Neural crest cell (in vitro differentiated cells): ENCODE measurements at regions not wholly inside any gene's neighbourhood (a gene's known extent, or its start where the extent isn't known, plus 50 kb on each side); places are given as distances from the start of the nearest gene placed in this dataset.

Experiments
- DNase-seq: peaks from one replicate; pipeline ENCODE4 v3.0.0; 2021; ENCODE audit warnings: low read depth, mixed read lengths, low spot score
- H3K27ac Mint-ChIP-seq: one replicate; pipeline ENCODE4 v1.8.0; 2021; ENCODE audit warnings: mild to moderate bottlenecking, mixed read lengths; ENCODE audit not compliant: unreplicated experiment
- H3K27me3 Mint-ChIP-seq: 2 replicates; pipeline ENCODE4 v1.8.0; 2021; ENCODE audit warnings: low read depth, mild to moderate bottlenecking, mixed read lengths
- H3K36me3 Mint-ChIP-seq: 2 replicates; pipeline ENCODE4 v1.8.0; 2021; ENCODE audit warnings: low read depth, mild to moderate bottlenecking, mixed read lengths
- H3K4me1 Mint-ChIP-seq: 2 replicates; pipeline ENCODE4 v1.8.0; 2021; ENCODE audit warnings: mixed read lengths
- H3K4me3 Mint-ChIP-seq: one replicate; pipeline ENCODE4 v1.8.0; 2021; ENCODE audit warnings: mild to moderate bottlenecking, mixed read lengths
- H3K9me3 Mint-ChIP-seq: 2 replicates; pipeline ENCODE4 v1.8.0; 2021; ENCODE audit warnings: mixed read lengths
- TF ChIP-seq, protein P1 (sequence below): fragments of 200-600 bp; sonication (generic); conservative IDR thresholded peaks from 2 replicates; pipeline ENCODE4 v1.5.0; 2021; ENCODE audit warnings: antibody characterized with exemption, mild to moderate bottlenecking

DNA sequence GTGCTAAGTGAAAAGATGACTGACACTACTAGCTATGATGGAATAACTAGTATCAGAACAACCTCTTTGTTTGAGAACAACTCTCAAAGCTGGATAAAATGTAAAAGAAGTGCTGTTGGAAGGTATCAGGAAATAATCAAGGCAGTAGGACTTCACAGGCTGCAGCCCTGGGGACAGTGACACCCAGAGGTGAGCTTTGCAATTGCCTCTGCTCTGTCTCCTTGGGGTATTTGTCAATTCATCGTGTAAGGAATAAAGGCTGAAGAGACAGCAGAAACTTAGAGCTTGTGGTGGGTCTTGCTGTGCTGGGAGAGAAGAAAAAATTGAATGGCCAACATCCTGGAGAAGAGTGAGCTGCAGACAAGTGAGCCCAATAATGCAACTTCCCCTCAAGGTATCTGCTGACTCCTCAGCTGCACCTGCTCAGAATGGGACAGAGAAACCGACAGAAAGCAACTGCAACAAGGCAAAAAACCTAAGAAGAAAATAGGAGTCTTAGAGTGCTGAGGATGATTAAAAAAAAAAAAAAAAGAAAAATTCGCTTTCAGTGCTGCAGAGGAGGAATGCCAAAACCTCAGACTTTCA is 141.1 kb downstream of the RCN1 start:
- H3K4me3 Mint-ChIP-seq, result no peak overlapping the region
- DNase-seq, result peak; percentile 18

DNA sequence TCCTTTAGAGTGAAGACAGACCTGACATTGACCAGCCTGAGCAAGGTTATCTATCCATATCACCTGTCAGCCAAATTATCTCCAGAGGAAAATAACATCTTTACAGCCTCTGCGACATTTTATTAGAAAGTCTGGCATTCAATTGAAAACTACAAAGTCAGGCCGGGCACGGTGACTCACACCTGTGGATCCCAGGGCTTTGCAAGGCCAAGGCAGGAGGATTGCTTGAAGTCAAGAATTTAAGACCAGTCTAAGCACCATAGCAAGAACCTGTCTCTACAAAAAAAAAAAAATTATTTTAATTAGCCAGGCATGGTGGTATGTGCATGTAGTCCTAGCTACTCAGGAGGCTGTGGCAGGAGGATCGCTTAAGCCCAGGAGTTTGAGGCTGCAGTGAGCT is 141.6 kb downstream of the RCN1 start:
- Mint-ChIP-seq H3K27me3 (peaks cover 6% of the 10 kb centered on the region), H3K4me3 (no peak overlapping the region), H3K36me3 (no peaks in the 10 kb centered on the region), H3K9me3 (no peaks in the 10 kb centered on the region), H3K27ac (no peak overlapping the region), H3K4me1 (peaks cover 6% of the 10 kb centered on the region)
- TF ChIP-seq, protein P1, sequence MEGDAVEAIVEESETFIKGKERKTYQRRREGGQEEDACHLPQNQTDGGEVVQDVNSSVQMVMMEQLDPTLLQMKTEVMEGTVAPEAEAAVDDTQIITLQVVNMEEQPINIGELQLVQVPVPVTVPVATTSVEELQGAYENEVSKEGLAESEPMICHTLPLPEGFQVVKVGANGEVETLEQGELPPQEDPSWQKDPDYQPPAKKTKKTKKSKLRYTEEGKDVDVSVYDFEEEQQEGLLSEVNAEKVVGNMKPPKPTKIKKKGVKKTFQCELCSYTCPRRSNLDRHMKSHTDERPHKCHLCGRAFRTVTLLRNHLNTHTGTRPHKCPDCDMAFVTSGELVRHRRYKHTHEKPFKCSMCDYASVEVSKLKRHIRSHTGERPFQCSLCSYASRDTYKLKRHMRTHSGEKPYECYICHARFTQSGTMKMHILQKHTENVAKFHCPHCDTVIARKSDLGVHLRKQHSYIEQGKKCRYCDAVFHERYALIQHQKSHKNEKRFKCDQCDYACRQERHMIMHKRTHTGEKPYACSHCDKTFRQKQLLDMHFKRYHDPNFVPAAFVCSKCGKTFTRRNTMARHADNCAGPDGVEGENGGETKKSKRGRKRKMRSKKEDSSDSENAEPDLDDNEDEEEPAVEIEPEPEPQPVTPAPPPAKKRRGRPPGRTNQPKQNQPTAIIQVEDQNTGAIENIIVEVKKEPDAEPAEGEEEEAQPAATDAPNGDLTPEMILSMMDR, result no peak
- no peak for DNase-seq

More for the DNA sequence above, 141.1 kb downstream of the RCN1 start:
- H3K27me3 Mint-ChIP-seq, result peaks cover 6% of the 10 kb centered on the region
- H3K9me3 Mint-ChIP-seq, result no peaks in the 10 kb centered on the region
- TF ChIP-seq, protein P1, result peak; percentile 71
- H3K36me3 Mint-ChIP-seq, result no peaks in the 10 kb centered on the region
- H3K27ac Mint-ChIP-seq, result no peak overlapping the region
- peaks cover 6% of the 10 kb centered on the region for H3K4me1 Mint-ChIP-seq

GRCh38 chr11:32233276-32233675 is 142.4 kb downstream of the RCN1 start:
- no peaks in the 10 kb centered on the region for H3K36me3 Mint-ChIP-seq
- H3K4me3 Mint-ChIP-seq, result no peak overlapping the region
- H3K9me3 Mint-ChIP-seq, result no peaks in the 10 kb centered on the region
- no peak for DNase-seq
- TF ChIP-seq, protein P1, result no peak
- no peak overlapping the region for H3K27ac Mint-ChIP-seq
- H3K27me3 Mint-ChIP-seq, result peaks cover 6% of the 10 kb centered on the region
- peaks cover 6% of the 10 kb centered on the region for H3K4me1 Mint-ChIP-seq

DNA sequence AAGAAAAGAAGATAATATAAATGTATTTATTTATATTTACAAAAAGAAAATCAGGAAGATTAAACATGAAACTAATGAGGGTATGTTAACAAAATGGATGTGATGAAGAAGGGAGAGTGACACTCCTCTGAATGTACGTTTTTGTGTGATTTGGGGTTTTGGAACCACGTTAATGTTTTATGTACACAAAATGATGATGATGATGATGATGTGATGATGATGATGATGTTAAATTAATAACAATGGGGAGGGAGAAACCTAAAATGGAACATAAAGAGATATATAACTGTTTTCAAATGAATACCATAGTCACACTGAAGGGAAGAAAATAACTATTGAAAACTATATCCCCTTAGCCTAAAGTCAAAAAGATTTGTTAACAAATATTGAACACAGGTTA is 143.1 kb downstream of the RCN1 start:
- Mint-ChIP-seq H3K27me3 (peaks cover 8% of the 10 kb centered on the region), H3K4me3 (no peak overlapping the region), H3K4me1 (peaks cover 6% of the 10 kb centered on the region), H3K36me3 (no peaks in the 10 kb centered on the region), H3K9me3 (no peaks in the 10 kb centered on the region), H3K27ac (no peak overlapping the region)
- TF ChIP-seq, protein P1, result no peak
- DNase-seq, result no peak

- Mint-ChIP-seq H3K4me1 (no peaks in the 10 kb centered on the region), H3K27me3 (no peaks in the 10 kb centered on the region), H3K9me3 (peaks cover 2% of the 10 kb centered on the region), H3K4me3 (no peak overlapping the region), H3K36me3 (no peaks in the 10 kb centered on the region), H3K27ac (no peak overlapping the region)
- TF ChIP-seq, protein P1, result no peak
- no peak for DNase-seq
Measured at GRCh38 chr11:32244453-32244852, 153.6 kb downstream of the RCN1 start.

- Mint-ChIP-seq H3K27me3 (no peaks in the 10 kb centered on the region), H3K4me1 (peaks cover 11% of the 10 kb centered on the region), H3K4me3 (no peak overlapping the region), H3K27ac (no peak overlapping the region), H3K36me3 (no peaks in the 10 kb centered on the region), H3K9me3 (no peaks in the 10 kb centered on the region)
- DNase-seq, result no peak
- TF ChIP-seq, protein P1, result no peak
Measured at GRCh38 chr11:32253706-32254105, 162.8 kb downstream of the RCN1 start.
